T-helper 17 cell (primary cell): ENCODE measurements at regions not wholly inside any gene's neighbourhood (a gene's known extent, or its start where the extent isn't known, plus 50 kb on each side); places are given as distances from the start of the nearest gene placed in this dataset.
"Not testable (repeated sequence)": the region's sequence is repeated elsewhere in the genome, so short reads cannot be mapped to it uniquely, and the experiment has no call there.

Source experiments
- ATAC-seq: fragments of 150-1000 bp; cut with Tn5 transposase; 2 replicates; pipeline ENCODE4 v1.10.0; 2021; ENCODE audit warnings: mild to moderate bottlenecking, moderate library complexity
- DNase-seq, 3 donors: peaks; one replicate each; pipeline versions ENCODE4 v3.0.0 to v3.0.0-alpha.2; 2020 to 2021
- H3K9me3 ChIP-seq: one replicate; pipeline ENCODE4 v1.7.0; 2013; ENCODE audit warnings: low read length, mild to moderate bottlenecking; ENCODE audit not compliant: control insufficient read depth, poor library complexity, severe bottlenecking
- H3K27ac Mint-ChIP-seq: one replicate; pipeline ENCODE4 v1.8.0; 2022; ENCODE audit warnings: mild to moderate bottlenecking, moderate library complexity, mixed read lengths
- H3K27me3 Mint-ChIP-seq: one replicate; pipeline ENCODE4 v1.8.0; 2022; ENCODE audit warnings: mixed read lengths
- H3K36me3 Mint-ChIP-seq: one replicate; pipeline ENCODE4 v1.8.0; 2022; ENCODE audit warnings: low read depth, mixed read lengths
- H3K4me1 Mint-ChIP-seq: one replicate; pipeline ENCODE4 v1.8.0; 2022; ENCODE audit warnings: mild to moderate bottlenecking, mixed read lengths
- H3K4me3 Mint-ChIP-seq: one replicate; pipeline ENCODE4 v1.8.0; 2022; ENCODE audit warnings: mild to moderate bottlenecking, moderate library complexity, mixed read lengths

DNA sequence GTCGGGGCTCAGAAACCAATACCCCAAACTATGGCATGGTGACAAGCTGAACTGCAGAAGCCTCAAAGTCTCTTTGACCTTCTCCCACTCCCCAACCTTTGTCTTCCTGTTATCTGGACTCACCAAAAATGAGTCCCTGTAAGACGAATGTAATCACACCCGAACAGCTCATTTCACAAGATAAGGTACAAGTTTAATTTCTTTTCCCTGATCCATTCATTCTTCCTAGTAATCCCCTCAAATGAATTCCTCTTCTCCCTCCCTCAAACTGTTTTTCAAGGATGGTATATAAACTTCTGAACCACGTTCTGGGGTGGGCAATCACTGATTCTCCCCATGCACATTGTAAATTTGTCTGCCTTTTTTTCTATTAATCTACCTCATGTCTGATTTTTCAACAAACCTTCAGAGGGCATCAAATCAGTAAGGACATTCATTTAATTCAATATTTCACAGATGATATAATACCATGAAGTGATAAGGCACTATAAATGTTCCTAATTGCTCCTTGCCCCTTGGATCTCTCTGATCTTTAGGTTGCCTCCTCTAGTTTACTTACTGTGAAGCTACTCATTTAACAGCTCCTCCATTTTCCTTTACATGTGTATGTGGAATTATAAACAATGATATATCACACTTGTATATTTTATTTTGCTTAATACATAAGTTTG lies 77.2 kb downstream of the OR2B2 start:
- no peaks in the 10 kb centered on the region for H3K9me3 ChIP-seq
- peaks cover 4% of the 10 kb centered on the region for H3K27me3 Mint-ChIP-seq
- DNase-seq (no peak), ATAC-seq (no peak)
- H3K4me3 Mint-ChIP-seq, result peak overlapping the region; percentile 3
- no peaks in the 10 kb centered on the region for H3K36me3 Mint-ChIP-seq
- peaks cover 32% of the 10 kb centered on the region for H3K4me1 Mint-ChIP-seq
- H3K27ac Mint-ChIP-seq, result no peak overlapping the region

DNA sequence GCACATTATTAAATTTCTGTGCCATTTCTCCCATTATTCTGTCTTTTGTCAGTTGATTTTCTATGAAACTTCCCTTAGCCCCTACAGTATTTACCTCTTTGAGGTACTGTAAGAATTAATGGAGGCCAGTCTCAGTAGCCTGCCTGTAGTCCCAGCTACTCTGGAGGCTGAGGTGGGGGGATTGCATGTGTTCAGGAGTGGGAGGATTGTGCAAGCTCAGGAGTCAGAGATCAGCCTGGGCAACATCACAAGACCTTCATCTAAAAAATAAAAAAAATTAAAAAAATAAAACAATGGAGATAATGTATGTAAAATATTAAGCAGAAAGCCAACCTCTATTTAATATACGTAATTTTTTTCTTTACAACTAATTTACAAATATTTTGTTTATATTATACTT lies 77.8 kb downstream of the OR2B2 start:
- H3K4me3 Mint-ChIP-seq, result no peak overlapping the region
- no peaks in the 10 kb centered on the region for H3K36me3 Mint-ChIP-seq
- ATAC-seq, result no peak
- peak overlapping the region; percentile 51 for H3K27ac Mint-ChIP-seq
- no peaks in the 10 kb centered on the region for H3K27me3 Mint-ChIP-seq
- no peaks in the 10 kb centered on the region for H3K9me3 ChIP-seq
- no peak for DNase-seq
- H3K4me1 Mint-ChIP-seq, result peaks cover 32% of the 10 kb centered on the region

DNA sequence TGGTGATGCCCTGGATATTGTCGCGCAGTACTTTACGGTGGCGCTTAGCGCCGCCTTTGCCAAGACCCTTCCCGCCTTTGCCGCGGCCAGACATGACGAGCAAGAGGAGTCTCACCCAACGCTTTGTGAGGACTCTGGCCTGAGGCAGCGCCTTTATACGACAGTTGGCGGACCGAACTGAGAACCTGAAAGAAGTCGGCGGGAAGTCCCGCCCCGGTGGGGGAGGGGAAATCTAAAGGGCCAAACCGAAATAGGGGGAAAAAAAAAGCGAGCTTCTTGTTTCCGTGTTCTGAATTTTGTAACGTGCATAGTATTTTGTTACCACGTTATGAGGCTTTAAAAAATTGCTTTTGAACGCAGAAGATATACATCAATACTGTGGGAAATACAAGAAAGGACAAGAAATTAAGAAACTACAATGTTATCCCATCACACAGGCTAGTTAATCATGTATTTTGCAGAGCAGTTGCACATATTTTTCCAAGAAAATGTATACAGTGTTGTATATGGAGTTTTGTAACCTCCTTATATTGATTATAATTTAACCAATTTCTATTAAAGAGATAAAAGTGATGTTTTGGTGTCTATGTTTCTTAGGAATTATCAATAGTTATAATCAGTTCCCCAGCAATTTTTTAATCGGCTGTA lies 80.6 kb downstream of the OR2B2 start:
- peaks cover 30% of the 10 kb centered on the region for H3K4me1 Mint-ChIP-seq
- not testable (repeated sequence) for H3K27me3 Mint-ChIP-seq, H3K36me3 Mint-ChIP-seq, H3K9me3 ChIP-seq
- peak overlapping the region; percentile 92 for H3K4me3 Mint-ChIP-seq
- DNase-seq (peak in 2 of 3 donors; percentile 37 to 47), ATAC-seq (peak; percentile 71)
- peak overlapping the region; percentile 96 for H3K27ac Mint-ChIP-seq

DNA sequence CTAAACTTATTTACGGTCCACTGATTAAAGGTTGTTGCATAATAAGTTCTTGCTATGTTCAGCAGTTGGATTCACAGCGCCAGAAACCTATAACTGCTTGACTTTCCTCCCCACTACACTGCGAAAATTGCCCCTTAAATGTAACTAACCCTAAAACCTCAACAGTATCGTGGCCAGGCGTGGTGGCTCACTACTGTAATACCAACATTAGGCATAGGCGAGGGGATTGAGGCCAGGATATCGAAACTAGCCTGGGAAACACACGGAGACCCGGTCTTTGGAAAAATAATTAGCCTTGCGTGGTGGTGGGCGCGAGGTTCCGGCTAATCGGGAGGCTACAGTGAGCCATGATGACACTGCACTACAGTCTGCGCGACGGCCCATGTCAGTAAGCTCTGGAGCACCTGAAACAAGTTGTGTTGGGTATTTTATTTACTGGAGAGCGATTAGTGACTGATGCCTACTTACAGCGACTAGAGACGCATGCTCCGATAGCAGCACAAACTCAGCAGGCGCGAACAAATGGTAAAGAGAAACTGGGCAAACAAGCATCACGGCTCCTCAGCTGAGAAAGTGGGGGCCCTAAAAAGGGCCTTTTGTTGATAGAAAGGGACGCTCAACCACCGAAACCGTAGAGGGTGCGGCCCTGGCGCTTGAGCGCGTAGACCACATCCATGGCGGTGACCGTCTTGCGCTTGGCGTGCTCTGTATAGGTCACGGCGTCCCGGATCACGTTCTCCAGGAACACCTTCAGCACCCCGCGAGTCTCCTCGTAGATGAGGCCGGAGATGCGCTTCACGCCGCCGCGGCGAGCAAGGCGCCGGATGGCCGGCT lies 81.4 kb downstream of the OR2B2 start:
- H3K4me1 Mint-ChIP-seq, result peaks cover 24% of the 10 kb centered on the region
- H3K27ac Mint-ChIP-seq, result peak overlapping the region; percentile 96
- peak in 2 of 3 donors; percentile 19 to 41 for DNase-seq
- ATAC-seq, result peak; percentile 82
- H3K36me3 Mint-ChIP-seq, H3K27me3 Mint-ChIP-seq, H3K9me3 ChIP-seq: not testable (repeated sequence)
- peak overlapping the region; percentile 92 for H3K4me3 Mint-ChIP-seq

- peaks cover 26% of the 10 kb centered on the region for H3K4me1 Mint-ChIP-seq
- peak overlapping the region; percentile 92 for H3K4me3 Mint-ChIP-seq
- no peaks in the 10 kb centered on the region for H3K36me3 Mint-ChIP-seq
- no peaks in the 10 kb centered on the region for H3K27me3 Mint-ChIP-seq
- ATAC-seq (no peak), DNase-seq (no peak)
- no peaks in the 10 kb centered on the region for H3K9me3 ChIP-seq
- H3K27ac Mint-ChIP-seq, result peak overlapping the region; percentile 96
Observed at GRCh38 chr6:27830212-27830599, 82.0 kb downstream of the OR2B2 start.

DNA sequence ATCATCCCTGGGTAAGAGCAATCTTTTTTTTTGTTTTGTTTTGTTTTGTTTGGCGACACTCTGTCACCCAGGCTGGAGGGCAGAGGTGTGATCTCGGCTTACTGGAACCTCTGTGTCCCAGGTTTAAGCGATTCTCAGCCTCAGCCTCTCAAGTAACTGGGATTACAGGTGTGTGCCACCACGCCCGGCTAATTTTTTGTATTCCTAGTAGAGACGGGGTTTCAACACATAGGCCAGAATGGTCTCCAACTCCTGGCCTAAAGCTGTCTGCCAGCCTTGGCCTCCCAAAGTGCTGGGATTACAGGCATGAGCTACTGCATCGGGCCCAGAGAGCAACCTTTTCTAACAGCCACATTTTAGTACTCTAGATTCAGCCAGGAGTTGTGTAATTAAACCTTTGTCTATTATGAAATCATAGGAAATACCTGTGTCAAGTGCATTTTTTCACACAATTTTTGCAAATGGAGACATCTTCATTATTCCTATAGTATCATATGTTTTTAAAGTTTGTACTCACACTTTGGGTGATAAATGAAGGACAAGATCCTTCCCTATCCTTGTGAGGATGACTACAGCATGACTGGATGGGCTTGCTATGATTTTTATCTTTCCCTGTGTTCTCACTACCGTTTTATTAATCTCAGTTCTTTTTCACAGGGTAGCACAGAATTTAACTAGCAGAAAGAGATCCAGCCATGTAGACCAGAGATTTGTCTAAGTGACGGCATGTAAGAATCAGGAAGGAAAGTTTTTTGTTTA lies 82.6 kb downstream of the OR2B2 start:
- Mint-ChIP-seq H3K4me3 (peak overlapping the region; percentile 58), H3K27me3 (no peaks in the 10 kb centered on the region), H3K36me3 (no peaks in the 10 kb centered on the region), H3K27ac (peak overlapping the region; percentile 96), H3K4me1 (peaks cover 28% of the 10 kb centered on the region)
- ATAC-seq (no peak), DNase-seq (no peak)
- no peaks in the 10 kb centered on the region for H3K9me3 ChIP-seq

- H3K9me3 ChIP-seq, H3K27me3 Mint-ChIP-seq, DNase-seq, H3K4me3 Mint-ChIP-seq, H3K36me3 Mint-ChIP-seq, H3K27ac Mint-ChIP-seq, ATAC-seq: not testable (repeated sequence)
- H3K4me1 Mint-ChIP-seq, result peaks cover 36% of the 10 kb centered on the region
Observed at GRCh38 chr6:27827477-27827876, 84.7 kb downstream of the OR2B2 start.

DNA sequence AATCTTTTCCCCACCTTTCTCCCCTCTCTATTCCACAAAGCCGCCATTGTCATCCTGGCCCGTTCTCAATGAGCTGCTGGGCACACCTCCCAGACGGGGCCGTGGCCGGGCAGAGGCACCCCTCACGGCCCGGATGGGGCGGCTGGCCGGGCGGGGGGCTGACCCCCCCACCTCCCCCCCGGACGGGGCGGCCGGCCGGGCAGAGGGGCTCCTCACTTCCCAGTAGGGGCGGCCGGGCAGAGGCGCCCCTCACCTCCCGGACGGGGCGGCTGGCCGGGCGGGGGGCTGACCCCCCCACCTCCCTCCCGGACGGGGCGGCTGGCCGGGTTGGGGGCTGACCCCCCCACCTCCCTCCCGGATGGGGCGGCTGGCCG lies 85.6 kb downstream of the OR2B2 start:
- not testable (repeated sequence) for ATAC-seq, DNase-seq, H3K27ac Mint-ChIP-seq, H3K27me3 Mint-ChIP-seq, H3K36me3 Mint-ChIP-seq, H3K4me3 Mint-ChIP-seq, H3K9me3 ChIP-seq
- peaks cover 36% of the 10 kb centered on the region for H3K4me1 Mint-ChIP-seq

DNA sequence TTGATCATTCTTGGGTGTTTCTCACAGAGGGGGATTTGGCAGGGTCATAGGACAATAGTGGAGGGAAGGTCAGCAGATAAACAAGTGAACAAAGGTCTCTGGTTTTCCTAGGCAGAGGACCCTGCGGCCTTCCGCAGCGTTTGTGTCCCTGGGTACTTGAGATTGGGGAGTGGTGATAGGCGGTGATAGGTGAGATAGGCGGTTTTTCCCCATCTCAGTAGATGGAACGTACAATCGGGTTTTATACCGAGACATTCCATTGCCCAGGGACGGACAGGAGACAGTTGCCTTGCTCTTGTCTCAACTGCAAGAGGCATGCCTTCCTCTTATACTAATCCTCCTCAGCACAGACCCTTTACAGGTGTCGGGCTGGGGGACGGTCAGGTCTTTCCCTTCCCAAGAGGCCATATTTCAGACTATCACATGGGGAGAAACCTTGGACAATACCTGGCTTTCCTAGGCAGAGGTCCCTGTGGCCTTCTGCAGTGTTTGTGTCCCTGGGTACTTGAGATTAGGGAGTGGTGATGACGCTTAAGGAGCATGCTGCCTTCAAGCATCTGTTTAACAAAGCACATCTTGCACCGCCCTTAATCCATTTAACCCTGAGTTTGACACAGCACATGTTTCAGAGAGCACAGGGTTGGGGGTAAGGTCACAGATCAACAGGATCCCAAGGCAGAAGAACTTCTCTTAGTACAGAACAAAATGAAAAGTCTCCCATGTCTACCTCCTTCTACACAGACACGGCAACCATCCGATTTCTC lies 86.2 kb downstream of the OR2B2 start:
- H3K27ac Mint-ChIP-seq, result peak overlapping the region; percentile 98
- H3K9me3 ChIP-seq, H3K36me3 Mint-ChIP-seq, ATAC-seq, H3K27me3 Mint-ChIP-seq, DNase-seq: not testable (repeated sequence)
- peak overlapping the region; percentile 36 for H3K4me3 Mint-ChIP-seq
- peaks cover 33% of the 10 kb centered on the region for H3K4me1 Mint-ChIP-seq

DNA sequence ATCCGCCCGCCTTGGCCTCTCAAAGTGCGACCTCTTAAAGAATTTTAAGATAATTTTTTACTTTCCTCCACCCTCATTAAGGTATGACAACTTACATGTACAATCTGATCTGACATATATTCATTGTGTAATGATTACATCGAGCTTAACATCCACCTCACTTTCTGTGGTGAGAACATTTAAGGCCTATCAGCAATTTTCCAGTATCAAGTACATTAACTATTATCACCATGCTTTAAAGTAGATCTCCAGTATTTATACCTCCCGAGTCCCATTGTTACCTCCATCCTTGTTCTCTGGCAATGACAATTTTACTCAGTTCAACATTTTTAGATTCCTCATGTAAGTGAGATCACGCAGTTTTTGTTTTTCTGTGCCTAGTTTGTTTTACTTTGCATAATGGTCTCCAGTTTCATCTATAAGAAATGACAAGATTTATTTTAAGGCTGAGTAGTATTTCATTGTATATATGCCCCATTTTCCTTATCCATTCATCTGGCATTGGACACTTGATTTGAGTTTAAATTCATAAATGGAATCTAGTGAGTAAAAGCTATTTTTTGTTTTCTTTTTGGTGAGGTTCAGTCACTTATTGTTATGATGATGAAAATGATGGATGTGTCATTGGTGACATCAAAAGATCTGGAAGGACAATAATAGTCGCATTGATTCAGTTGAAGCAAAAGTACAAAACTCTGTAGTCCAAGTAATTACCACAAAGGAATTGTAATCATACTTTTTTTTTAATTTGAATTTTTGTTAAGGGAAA lies 87.0 kb downstream of the OR2B2 start:
- peaks cover 24% of the 10 kb centered on the region for H3K4me1 Mint-ChIP-seq
- ATAC-seq (peak; percentile 2), DNase-seq (no peak)
- H3K9me3 ChIP-seq, result no peaks in the 10 kb centered on the region
- no peaks in the 10 kb centered on the region for H3K36me3 Mint-ChIP-seq
- H3K27me3 Mint-ChIP-seq, result no peaks in the 10 kb centered on the region
- peak overlapping the region; percentile 88 for H3K4me3 Mint-ChIP-seq
- peak overlapping the region; percentile 98 for H3K27ac Mint-ChIP-seq

DNA sequence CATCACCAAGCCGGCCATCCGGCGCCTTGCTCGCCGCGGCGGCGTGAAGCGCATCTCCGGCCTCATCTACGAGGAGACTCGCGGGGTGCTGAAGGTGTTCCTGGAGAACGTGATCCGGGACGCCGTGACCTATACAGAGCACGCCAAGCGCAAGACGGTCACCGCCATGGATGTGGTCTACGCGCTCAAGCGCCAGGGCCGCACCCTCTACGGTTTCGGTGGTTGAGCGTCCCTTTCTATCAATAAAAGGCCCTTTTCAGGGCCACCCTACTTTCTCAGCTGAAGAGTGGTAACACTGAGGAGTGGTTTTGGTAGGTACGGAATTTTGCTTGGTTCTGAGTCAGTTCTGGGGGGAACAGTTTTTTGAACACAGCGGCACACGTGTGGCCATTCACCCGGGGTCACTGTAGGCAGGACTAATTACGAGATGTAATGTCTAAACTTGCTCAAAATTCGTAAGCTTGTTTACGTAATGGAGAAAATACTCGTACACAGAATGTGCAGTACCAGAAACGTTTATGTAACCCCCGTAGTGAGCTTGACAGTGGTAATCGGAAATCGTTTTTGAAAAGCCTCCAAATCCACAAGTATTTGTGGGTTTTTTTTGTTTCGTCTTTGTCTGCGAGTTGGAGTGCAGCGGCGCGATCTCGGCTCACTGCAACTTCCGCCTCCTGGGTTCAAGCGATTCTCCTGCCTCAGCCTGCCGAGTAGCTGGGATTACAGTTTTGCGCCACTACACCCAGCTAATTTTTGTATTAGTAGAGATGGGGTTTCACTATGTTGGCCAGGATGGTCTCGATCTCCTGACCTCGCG lies 87.8 kb downstream of the OR2B2 start:
- H3K27me3 Mint-ChIP-seq, H3K9me3 ChIP-seq, H3K36me3 Mint-ChIP-seq: not testable (repeated sequence)
- Mint-ChIP-seq H3K27ac (peak overlapping the region; percentile 98), H3K4me1 (peaks cover 17% of the 10 kb centered on the region), H3K4me3 (peak overlapping the region; percentile 88)
- DNase-seq (peak in 2 of 3 donors; percentile 21 to 23), ATAC-seq (peak; percentile 79)
